ENCODE measurements at regions not wholly inside any gene's neighbourhood (a gene's known extent, or its start where the extent isn't known, plus 50 kb on each side); places are given as distances from the start of the nearest gene placed in this dataset.

- H3K9me3 ChIP-seq: no peaks in the 10 kb centered on the region
- H3K27ac ChIP-seq: no peak overlapping the region
- H3K27me3 ChIP-seq: no peaks in the 10 kb centered on the region
- ATAC-seq: no peak
- TF ChIP-seq CTCF (IDR thresholded peaks at IDR 0.05 in 4 of 5, conservative IDR thresholded peaks at IDR 0.05 in 1 of 5) (no peak), POLR2A (IDR thresholded peaks at IDR 0.05) (no peak)
- H3K4me3 ChIP-seq: no peak overlapping the region
- no peak for DNase-seq
- in situ Hi-C loops (cut with MboI; ENCODE audit: low sequenced_read_pairs in 4 of 4): no loop called here
- no peaks in the 10 kb centered on the region for H3K4me1 ChIP-seq
- intact Hi-C loops (cut with DNase I; ENCODE audit: low total_unique reads): no loop called here
- no peaks in the 10 kb centered on the region for H3K36me3 ChIP-seq
Observed at GRCh38 chr4:102163404-102164140, 181.7 kb downstream of the SLC39A8 start.

GRCh38 chr4:102157984-102158383, 187.3 kb downstream of the SLC39A8 start:
- H3K36me3 ChIP-seq: no peaks in the 10 kb centered on the region
- no peak overlapping the region for H3K4me3 ChIP-seq
- DNase-seq (no peak), ATAC-seq (no peak)
- TF ChIP-seq CTCF (IDR thresholded peaks at IDR 0.05 in 4 of 5, conservative IDR thresholded peaks at IDR 0.05 in 1 of 5) (no peak), POLR2A (IDR thresholded peaks at IDR 0.05) (no peak)
- no peaks in the 10 kb centered on the region for H3K27me3 ChIP-seq
- H3K9me3 ChIP-seq: no peaks in the 10 kb centered on the region
- no peak overlapping the region for H3K27ac ChIP-seq
- in situ Hi-C loops (cut with MboI; ENCODE audit: low sequenced_read_pairs in 4 of 4): no loop called here
- intact Hi-C loops (cut with DNase I; ENCODE audit: low total_unique reads): no loop called here
- H3K4me1 ChIP-seq: no peaks in the 10 kb centered on the region

GRCh38 chr4:102153391-102153790, 191.9 kb downstream of the SLC39A8 start:
- ATAC-seq: no peak
- no peak for DNase-seq
- H3K27ac ChIP-seq: no peak overlapping the region
- no peaks in the 10 kb centered on the region for H3K36me3 ChIP-seq
- H3K4me1 ChIP-seq: no peaks in the 10 kb centered on the region
- in situ Hi-C loops (cut with MboI; ENCODE audit: low sequenced_read_pairs in 4 of 4): no loop called here
- TF ChIP-seq POLR2A (IDR thresholded peaks at IDR 0.05) (no peak), CTCF (IDR thresholded peaks at IDR 0.05 in 4 of 5, conservative IDR thresholded peaks at IDR 0.05 in 1 of 5) (no peak)
- no peak overlapping the region for H3K4me3 ChIP-seq
- intact Hi-C loops (cut with DNase I; ENCODE audit: low total_unique reads): no loop called here
- H3K9me3 ChIP-seq: no peaks in the 10 kb centered on the region
- no peaks in the 10 kb centered on the region for H3K27me3 ChIP-seq

GRCh38 chr4:102151696-102152095, 193.6 kb downstream of the SLC39A8 start:
- H3K36me3 ChIP-seq: no peaks in the 10 kb centered on the region
- H3K9me3 ChIP-seq: no peaks in the 10 kb centered on the region
- no peak for DNase-seq
- no peak overlapping the region for H3K4me3 ChIP-seq
- ATAC-seq: no peak
- in situ Hi-C loops (cut with MboI; ENCODE audit: low sequenced_read_pairs in 4 of 4): no loop called here
- no peaks in the 10 kb centered on the region for H3K27me3 ChIP-seq
- no peaks in the 10 kb centered on the region for H3K4me1 ChIP-seq
- no peak for TF ChIP-seq POLR2A (IDR thresholded peaks at IDR 0.05)
- no peak for TF ChIP-seq CTCF (IDR thresholded peaks at IDR 0.05 in 4 of 5, conservative IDR thresholded peaks at IDR 0.05 in 1 of 5)
- intact Hi-C loops (cut with DNase I; ENCODE audit: low total_unique reads): no loop called here
- H3K27ac ChIP-seq: no peak overlapping the region

GRCh38 chr4:102143433-102143832, 201.8 kb downstream of the SLC39A8 start:
- ATAC-seq: no peak
- TF ChIP-seq POLR2A (IDR thresholded peaks at IDR 0.05) (no peak), CTCF (IDR thresholded peaks at IDR 0.05 in 4 of 5, conservative IDR thresholded peaks at IDR 0.05 in 1 of 5) (no peak)
- no peak for DNase-seq
- no peaks in the 10 kb centered on the region for H3K27me3 ChIP-seq
- no peaks in the 10 kb centered on the region for H3K36me3 ChIP-seq
- H3K9me3 ChIP-seq: no peaks in the 10 kb centered on the region
- no peaks in the 10 kb centered on the region for H3K4me1 ChIP-seq
- in situ Hi-C loops (cut with MboI; ENCODE audit: low sequenced_read_pairs in 4 of 4) (no loop called here), intact Hi-C loops (cut with DNase I; ENCODE audit: low total_unique reads) (no loop called here)
- H3K27ac ChIP-seq: no peak overlapping the region
- no peak overlapping the region for H3K4me3 ChIP-seq
